Inferior parietal cortex (tissue), 1 donor: ENCODE measurements at regions not wholly inside any gene's neighbourhood (a gene's known extent, or its start where the extent isn't known, plus 50 kb on each side); places are given as distances from the start of the nearest gene placed in this dataset.
A peak's percentile ranks its signal among the peaks of the same experiment; 100 is the strongest.
"Not testable (repeated sequence)": the region's sequence is repeated elsewhere in the genome, so short reads cannot be mapped to it uniquely, and the experiment has no call there.

ENCODE experiments used
- DNase-seq: peaks from one replicate; pipeline ENCODE4 v3.0.0-alpha.2; 2016; ENCODE audit errors: extremely low spot score

GRCh38 chr20:25864963-25865714 lies 168.5 kb upstream of the ZNF337 start:
- peak; percentile 2 for DNase-seq

GRCh38 chr20:25864326-25864962 lies 167.8 kb upstream of the ZNF337 start:
- peak; percentile 2 for DNase-seq

GRCh38 chr20:25863536-25864325 lies 167.1 kb upstream of the ZNF337 start:
- peak; percentile 26 for DNase-seq

- DNase-seq = peak; percentile 93
Observed at GRCh38 chr20:25862967-25863530, 166.4 kb upstream of the ZNF337 start.

- peak; percentile 9 for DNase-seq
Observed at GRCh38 chr20:25860531-25861150, 164.0 kb upstream of the ZNF337 start.

GRCh38 chr20:25859649-25860530 lies 163.2 kb upstream of the ZNF337 start:
- DNase-seq = peak; percentile 86

GRCh38 chr20:25858495-25859425 lies 162.1 kb upstream of the ZNF337 start:
- peak; percentile 10 for DNase-seq

- DNase-seq = not testable (repeated sequence)
Observed at GRCh38 chr20:25857091-25857788, 160.6 kb upstream of the ZNF337 start.

GRCh38 chr20:25856256-25856884 lies 159.7 kb upstream of the ZNF337 start:
- no peak for DNase-seq

GRCh38 chr20:25855451-25856156 lies 159.0 kb upstream of the ZNF337 start:
- not testable (repeated sequence) for DNase-seq

GRCh38 chr20:25854666-25855065 lies 158.0 kb upstream of the ZNF337 start:
- DNase-seq = not testable (repeated sequence)

GRCh38 chr20:25853718-25854388 lies 157.2 kb upstream of the ZNF337 start:
- DNase-seq = peak; percentile 75

GRCh38 chr20:25852968-25853717 lies 156.5 kb upstream of the ZNF337 start:
- not testable (repeated sequence) for DNase-seq

GRCh38 chr20:25850133-25850532 lies 153.5 kb upstream of the ZNF337 start:
- DNase-seq = not testable (repeated sequence)

GRCh38 chr20:25848222-25848621 lies 151.6 kb upstream of the ZNF337 start:
- no peak for DNase-seq

- not testable (repeated sequence) for DNase-seq
Observed at GRCh38 chr20:25844640-25845039, 148.0 kb upstream of the ZNF337 start.
